Panc1 (cell line): ENCODE measurements at regions not wholly inside any gene's neighbourhood (a gene's known extent, or its start where the extent isn't known, plus 50 kb on each side); places are given as distances from the start of the nearest gene placed in this dataset.

Source experiments
- POLR2AphosphoS5 ChIP-seq: IDR thresholded peaks from 2 replicates; pipeline ENCODE4 v1.6.1; 2012; ENCODE audit warnings: mild to moderate bottlenecking, low read depth, low read length, moderate library complexity
- SIN3A ChIP-seq: IDR thresholded peaks from 2 replicates; pipeline ENCODE4 v1.6.1; 2012; ENCODE audit warnings: low read depth, mild to moderate bottlenecking, low read length, moderate library complexity, borderline replicate concordance; ENCODE audit not compliant: insufficient read depth
- TF ChIP-seq, protein P1 (sequence below): fragments of 450-650 bp; IDR thresholded peaks from 2 replicates; pipeline ENCODE4 v1.5.1; 2017; ENCODE audit warnings: mild to moderate bottlenecking

DNA sequence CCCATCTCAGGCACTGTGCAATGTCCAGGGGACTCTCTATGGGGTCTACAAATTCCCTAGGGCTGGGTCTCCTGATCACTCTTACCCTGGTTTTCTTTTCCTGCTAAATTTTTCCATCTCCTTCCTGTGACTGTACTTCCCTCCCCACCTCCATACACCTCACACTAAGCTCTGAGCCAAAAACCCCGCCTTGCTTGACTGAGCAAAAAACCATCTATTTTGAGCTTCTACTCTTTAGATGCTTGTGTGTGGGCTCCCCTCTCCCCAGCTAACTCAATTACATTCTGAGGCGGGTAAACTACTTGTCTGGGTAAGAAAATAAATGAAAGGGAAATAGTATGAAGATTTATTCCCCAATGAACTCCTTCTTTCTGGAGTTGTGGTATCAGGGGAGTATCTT is 187.9 kb downstream of the PTPRU start:
- TF ChIP-seq, protein P1, sequence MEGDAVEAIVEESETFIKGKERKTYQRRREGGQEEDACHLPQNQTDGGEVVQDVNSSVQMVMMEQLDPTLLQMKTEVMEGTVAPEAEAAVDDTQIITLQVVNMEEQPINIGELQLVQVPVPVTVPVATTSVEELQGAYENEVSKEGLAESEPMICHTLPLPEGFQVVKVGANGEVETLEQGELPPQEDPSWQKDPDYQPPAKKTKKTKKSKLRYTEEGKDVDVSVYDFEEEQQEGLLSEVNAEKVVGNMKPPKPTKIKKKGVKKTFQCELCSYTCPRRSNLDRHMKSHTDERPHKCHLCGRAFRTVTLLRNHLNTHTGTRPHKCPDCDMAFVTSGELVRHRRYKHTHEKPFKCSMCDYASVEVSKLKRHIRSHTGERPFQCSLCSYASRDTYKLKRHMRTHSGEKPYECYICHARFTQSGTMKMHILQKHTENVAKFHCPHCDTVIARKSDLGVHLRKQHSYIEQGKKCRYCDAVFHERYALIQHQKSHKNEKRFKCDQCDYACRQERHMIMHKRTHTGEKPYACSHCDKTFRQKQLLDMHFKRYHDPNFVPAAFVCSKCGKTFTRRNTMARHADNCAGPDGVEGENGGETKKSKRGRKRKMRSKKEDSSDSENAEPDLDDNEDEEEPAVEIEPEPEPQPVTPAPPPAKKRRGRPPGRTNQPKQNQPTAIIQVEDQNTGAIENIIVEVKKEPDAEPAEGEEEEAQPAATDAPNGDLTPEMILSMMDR: no peak
- no peak for TF ChIP-seq POLR2AphosphoS5
- no peak for TF ChIP-seq SIN3A
